SK-N-SH treated with all-trans-retinoic acid at 6 μM for 48 hours (cell line): ENCODE measurements at regions not wholly inside any gene's neighbourhood (a gene's known extent, or its start where the extent isn't known, plus 50 kb on each side); places are given as distances from the start of the nearest gene placed in this dataset.

Source experiments
- ATAC-seq: fragments of 200-7000 bp; cut with Tn5 transposase; 3 replicates; pipeline ENCODE4 v1.9.1; 2020; ENCODE audit warnings: mild to moderate bottlenecking, moderate library complexity
- ARNTL ChIP-seq: fragments of 450-650 bp; formaldehyde crosslinking; IDR thresholded peaks from 2 replicates; pipeline ENCODE4 v1.5.0; 2020; ENCODE audit warnings: low read depth, mild to moderate bottlenecking, moderate library complexity, borderline replicate concordance
- CREB5 ChIP-seq: fragments of 250-450 bp; sonication (Bioruptor Pico); IDR thresholded peaks from 2 replicates; pipeline ENCODE4 v1.5.1; 2020; ENCODE audit warnings: low read depth, mild to moderate bottlenecking, moderate library complexity
- CSDC2 ChIP-seq: fragments of 250-450 bp; sonication (Bioruptor Pico); IDR thresholded peaks from 2 replicates; pipeline ENCODE4 v1.5.0; 2020; ENCODE audit warnings: mild to moderate bottlenecking, moderate library complexity
- CSRNP3 ChIP-seq: fragments of 250-450 bp; sonication (Bioruptor Pico); IDR thresholded peaks from 2 replicates; pipeline ENCODE4 v1.5.1; 2021; ENCODE audit warnings: mild to moderate bottlenecking, moderate library complexity
- GLIS3 ChIP-seq: fragments of 250-450 bp; sonication (Bioruptor Pico); IDR thresholded peaks from 2 replicates; pipeline ENCODE4 v1.5.0; 2020; ENCODE audit warnings: mild to moderate bottlenecking, moderate library complexity
- ISL1 ChIP-seq: fragments of 250-450 bp; sonication (Bioruptor Pico); IDR thresholded peaks from 2 replicates; pipeline ENCODE4 v2.1.2; 2022; ENCODE audit warnings: mild to moderate bottlenecking, moderate library complexity
- OSR1 ChIP-seq: fragments of 250-450 bp; sonication (Bioruptor Pico); IDR thresholded peaks from 2 replicates; pipeline ENCODE4 v1.8.0; 2022; ENCODE audit warnings: moderate library complexity, mild to moderate bottlenecking, inconsistent platforms
- PATZ1 ChIP-seq: fragments of 250-450 bp; sonication (Bioruptor Pico); IDR thresholded peaks from 2 replicates; pipeline ENCODE4 v1.8.0; 2020; ENCODE audit warnings: mild to moderate bottlenecking, moderate library complexity, borderline replicate concordance
- POU6F1 ChIP-seq: fragments of 250-450 bp; sonication (Bioruptor Pico); IDR thresholded peaks from 2 replicates; pipeline ENCODE4 v1.8.0; 2021; ENCODE audit warnings: low read depth, mild to moderate bottlenecking, moderate library complexity, borderline replicate concordance
- PPARA ChIP-seq: fragments of 250-450 bp; sonication (Bioruptor Pico); IDR thresholded peaks from 2 replicates; pipeline ENCODE4 v1.5.0; 2020; ENCODE audit warnings: mild to moderate bottlenecking, borderline replicate concordance
- RARB ChIP-seq: fragments of 250-450 bp; sonication (Bioruptor Pico); IDR thresholded peaks from 2 replicates; pipeline ENCODE4 v1.8.0; 2021; ENCODE audit warnings: mild to moderate bottlenecking, moderate library complexity
- SNAI2 ChIP-seq: fragments of 250-450 bp; sonication (Bioruptor Pico); IDR thresholded peaks from 2 replicates; pipeline ENCODE4 v1.5.0; 2020; ENCODE audit warnings: mild to moderate bottlenecking, moderate library complexity
- TCF4 ChIP-seq: fragments of 250-450 bp; sonication (Bioruptor Pico); IDR thresholded peaks from 2 replicates; pipeline ENCODE4 v1.8.0; 2021; ENCODE audit warnings: mild to moderate bottlenecking, moderate library complexity, borderline replicate concordance
- TOX ChIP-seq: fragments of 250-450 bp; sonication (Bioruptor Pico); IDR thresholded peaks from 2 replicates; pipeline ENCODE4 v1.8.0; 2021; ENCODE audit warnings: mild to moderate bottlenecking, moderate library complexity, borderline replicate concordance
- ZC3H10 ChIP-seq: fragments of 250-450 bp; sonication (Bioruptor Pico); IDR thresholded peaks from 2 replicates; pipeline ENCODE4 v1.5.1; 2021; ENCODE audit warnings: mild to moderate bottlenecking, moderate library complexity
- ZFP3 ChIP-seq: fragments of 250-450 bp; sonication (Bioruptor Pico); IDR thresholded peaks from 2 replicates; pipeline ENCODE4 v1.5.0; 2020; ENCODE audit warnings: mild to moderate bottlenecking, moderate library complexity
- ZFP30 ChIP-seq: fragments of 450-650 bp; formaldehyde crosslinking; IDR thresholded peaks from 2 replicates; pipeline ENCODE4 v1.5.0; 2022; ENCODE audit warnings: mild to moderate bottlenecking, moderate library complexity
- ZNF565 ChIP-seq: fragments of 450-650 bp; formaldehyde crosslinking; conservative IDR thresholded peaks from 2 replicates; pipeline ENCODE4 v1.5.0; 2020; ENCODE audit warnings: low read depth, mild to moderate bottlenecking, moderate library complexity
- ZNF70 ChIP-seq: fragments of 450-650 bp; formaldehyde crosslinking; IDR thresholded peaks from 2 replicates; pipeline ENCODE4 v1.5.0; 2020; ENCODE audit warnings: mild to moderate bottlenecking, moderate library complexity
- ZNF8 ChIP-seq: fragments of 450-650 bp; formaldehyde crosslinking; IDR thresholded peaks from 2 replicates; pipeline ENCODE4 v1.5.0; 2020; ENCODE audit warnings: mild to moderate bottlenecking, moderate library complexity
- TF ChIP-seq, protein P1 (sequence below): fragments of 250-450 bp; sonication (Bioruptor Pico); IDR thresholded peaks from 2 replicates; pipeline ENCODE4 v1.5.0; 2020; ENCODE audit warnings: mild to moderate bottlenecking, moderate library complexity

- ATAC-seq: no peak
- TF ChIP-seq ISL1 (CRISPR knock-in tag): no peak
- no peak for TF ChIP-seq PPARA
- no peak for TF ChIP-seq TCF4 (CRISPR knock-in tag)
- no peak for TF ChIP-seq CSDC2 (CRISPR knock-in tag)
- no peak for TF ChIP-seq ZC3H10 (CRISPR knock-in tag)
- no peak for TF ChIP-seq TOX (CRISPR knock-in tag)
- TF ChIP-seq PATZ1 (CRISPR knock-in tag): no peak
- TF ChIP-seq ZFP30 (CRISPR knock-in tag): no peak
- TF ChIP-seq GLIS3 (CRISPR knock-in tag): no peak
- no peak for TF ChIP-seq OSR1 (CRISPR knock-in tag)
- TF ChIP-seq ZNF565 (CRISPR knock-in tag): no peak
- TF ChIP-seq CREB5 (CRISPR knock-in tag): no peak
- TF ChIP-seq, protein P1, sequence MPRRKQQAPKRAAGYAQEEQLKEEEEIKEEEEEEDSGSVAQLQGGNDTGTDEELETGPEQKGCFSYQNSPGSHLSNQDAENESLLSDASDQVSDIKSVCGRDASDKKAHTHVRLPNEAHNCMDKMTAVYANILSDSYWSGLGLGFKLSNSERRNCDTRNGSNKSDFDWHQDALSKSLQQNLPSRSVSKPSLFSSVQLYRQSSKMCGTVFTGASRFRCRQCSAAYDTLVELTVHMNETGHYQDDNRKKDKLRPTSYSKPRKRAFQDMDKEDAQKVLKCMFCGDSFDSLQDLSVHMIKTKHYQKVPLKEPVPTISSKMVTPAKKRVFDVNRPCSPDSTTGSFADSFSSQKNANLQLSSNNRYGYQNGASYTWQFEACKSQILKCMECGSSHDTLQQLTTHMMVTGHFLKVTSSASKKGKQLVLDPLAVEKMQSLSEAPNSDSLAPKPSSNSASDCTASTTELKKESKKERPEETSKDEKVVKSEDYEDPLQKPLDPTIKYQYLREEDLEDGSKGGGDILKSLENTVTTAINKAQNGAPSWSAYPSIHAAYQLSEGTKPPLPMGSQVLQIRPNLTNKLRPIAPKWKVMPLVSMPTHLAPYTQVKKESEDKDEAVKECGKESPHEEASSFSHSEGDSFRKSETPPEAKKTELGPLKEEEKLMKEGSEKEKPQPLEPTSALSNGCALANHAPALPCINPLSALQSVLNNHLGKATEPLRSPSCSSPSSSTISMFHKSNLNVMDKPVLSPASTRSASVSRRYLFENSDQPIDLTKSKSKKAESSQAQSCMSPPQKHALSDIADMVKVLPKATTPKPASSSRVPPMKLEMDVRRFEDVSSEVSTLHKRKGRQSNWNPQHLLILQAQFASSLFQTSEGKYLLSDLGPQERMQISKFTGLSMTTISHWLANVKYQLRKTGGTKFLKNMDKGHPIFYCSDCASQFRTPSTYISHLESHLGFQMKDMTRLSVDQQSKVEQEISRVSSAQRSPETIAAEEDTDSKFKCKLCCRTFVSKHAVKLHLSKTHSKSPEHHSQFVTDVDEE (CRISPR knock-in tag): no peak
- TF ChIP-seq CSRNP3 (CRISPR knock-in tag): no peak
- no peak for TF ChIP-seq ZNF8 (CRISPR knock-in tag)
- TF ChIP-seq SNAI2 (CRISPR knock-in tag): no peak
- TF ChIP-seq ARNTL (CRISPR knock-in tag): no peak
- TF ChIP-seq ZNF70 (CRISPR knock-in tag): no peak
These were observed 89.2 kb upstream of the SPATA12 start for GRCh38 chr3:56971261-56971660.

DNA sequence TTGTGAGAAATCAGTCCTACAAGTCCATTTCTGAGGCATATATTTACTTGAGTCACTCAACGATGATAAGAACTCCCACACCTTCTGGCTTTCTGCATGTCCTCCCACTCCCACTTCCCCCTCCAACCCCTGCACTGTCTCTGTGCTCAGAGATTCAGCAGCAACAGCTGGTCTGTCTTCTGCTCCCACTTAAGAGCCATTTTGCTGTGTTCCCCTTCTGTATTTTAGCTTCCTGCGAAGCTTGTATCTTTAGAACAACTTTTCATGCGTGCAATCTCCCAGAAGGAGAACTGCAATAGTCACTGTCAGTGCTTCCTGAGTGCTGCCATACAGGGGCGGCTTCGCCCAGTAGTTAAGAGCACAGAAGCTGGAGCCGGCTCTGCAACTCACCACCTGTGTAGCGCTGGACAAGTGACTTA is 90.0 kb upstream of the SPATA12 start:
- TF ChIP-seq POU6F1 (no peak), ARNTL (CRISPR knock-in tag) (no peak)
- TF ChIP-seq, all 23 proteins: peak for 0
- no peak for ATAC-seq

GRCh38 chr3:56969851-56970250 is 90.6 kb upstream of the SPATA12 start:
- no peak for ATAC-seq
- TF ChIP-seq PPARA (no peak), ISL1 (CRISPR knock-in tag) (no peak), ZC3H10 (CRISPR knock-in tag) (no peak), SNAI2 (CRISPR knock-in tag) (no peak), RARB (no peak), TOX (CRISPR knock-in tag) (no peak), ZNF8 (CRISPR knock-in tag) (no peak), ZFP3 (CRISPR knock-in tag) (no peak), CREB5 (CRISPR knock-in tag) (no peak), ZFP30 (CRISPR knock-in tag) (no peak), TCF4 (CRISPR knock-in tag) (no peak), ARNTL (CRISPR knock-in tag) (no peak)
- TF ChIP-seq, protein P1 (CRISPR knock-in tag): no peak
